ENCODE measurements at regions not wholly inside any gene's neighbourhood (a gene's known extent, or its start where the extent isn't known, plus 50 kb on each side); places are given as distances from the start of the nearest gene placed in this dataset.

GRCh38 chr9:20291201-20291600 is 331.1 kb downstream of the MLLT3 start:
- WGBS, 2 experiments (ENCODE audit: extremely low coverage in 1 of 2, insufficient coverage in 1 of 2, insufficient read length in 1 of 2, insufficient replicate concordance in 2 of 2, low coverage in 1 of 2, low lambda C conversion rate in 2 of 2, missing lambda C conversion rate in 1 of 2), result 93% methylated on average over 2 of the region's 2 CpGs; no CpG with 5 or more reads in 1 of the 2 experiments
- Histone ChIP-seq H3K14ac (ENCODE audit: insufficient read length) (no peak overlapping the region), H4K5ac (ENCODE audit: insufficient read length, low read depth, low read length) (no peak overlapping the region), H3K27me3 (replicated peaks in 1 of 4; ENCODE audit: control insufficient read depth in 3 of 4, extremely low read depth in 1 of 4, insufficient read depth in 3 of 4, low read length in 3 of 4) (no peaks in the 10 kb centered on the region), H3K23me2 (ENCODE audit: low read depth, low read length) (no peaks in the 10 kb centered on the region), H3K23ac (ENCODE audit: insufficient read length) (no peak overlapping the region), H3K36me3 (ENCODE audit: control insufficient read depth in 2 of 4, insufficient read depth in 4 of 4, low read length in 3 of 4) (no peaks in the 10 kb centered on the region), H3K79me1 (ENCODE audit: low read depth, low read length) (no peaks in the 10 kb centered on the region), H3K4me2 (ENCODE audit: insufficient read depth in 1 of 2, low read depth in 2 of 2, low read length in 2 of 2) (no peak overlapping the region), H4K91ac (replicated peaks; ENCODE audit: insufficient read length, low read length) (no peak overlapping the region), H2BK120ac (replicated peaks; ENCODE audit: low read depth, low read length) (no peak overlapping the region), H3K27ac (ENCODE audit: low read depth, low read length) (no peak overlapping the region), H3K79me2 (ENCODE audit: control insufficient read depth in 1 of 2, insufficient read depth in 2 of 2, low read length in 2 of 2) (no peaks in the 10 kb centered on the region), H3K9me3 (ENCODE audit: insufficient read depth in 2 of 2, low read depth in 1 of 2, low read length in 1 of 2) (no peaks in the 10 kb centered on the region), H2BK12ac (ENCODE audit: low read depth, low read length) (no peak overlapping the region), H4K8ac (ENCODE audit: extremely low read depth, insufficient read depth, low read length) (no peak overlapping the region), H2AFZ (ENCODE audit: low read length) (no peak overlapping the region), H3K9ac (replicated peaks in 1 of 4; ENCODE audit: extremely low read depth in 1 of 4, low read depth in 3 of 4, low read length in 3 of 4) (no peak overlapping the region), H2BK15ac (ENCODE audit: low read length) (no peak overlapping the region), H3K4me1 (replicated peaks in 1 of 4; ENCODE audit: control insufficient read depth in 3 of 4, insufficient read depth in 4 of 4, low read length in 3 of 4) (no peaks in the 10 kb centered on the region; a peak in 1 of 7 replicates), H3K4ac (replicated peaks; ENCODE audit: insufficient read length, low read depth, low read length) (no peak overlapping the region), H2AK5ac (ENCODE audit: low read depth, low read length) (no peak overlapping the region), H3K56ac (replicated peaks; ENCODE audit: insufficient read length, low read depth, low read length) (no peak overlapping the region), H3K4me3 (ENCODE audit: extremely low read depth in 1 of 4, insufficient read depth in 2 of 4, low read depth in 3 of 4, low read length in 4 of 4) (no peak overlapping the region), H3K18ac (ENCODE audit: extremely low read depth, low read length) (no peak overlapping the region), H2BK5ac (ENCODE audit: low read depth, low read length) (no peak overlapping the region), H4K20me1 (replicated peaks in 1 of 2; ENCODE audit: control insufficient read depth in 1 of 2, insufficient read depth in 2 of 2, low read length in 2 of 2) (no peaks in the 10 kb centered on the region), H2BK20ac (ENCODE audit: low read length) (no peak overlapping the region)
- FAIRE-seq (no peak), DNase-seq (ENCODE audit: low read depth in 1 of 2, low spot score in 2 of 2) (no peak)
- TF ChIP-seq KDM5A (IDR thresholded peaks at IDR 0.05; ENCODE audit: low read length), result no peak
- no peak for TF ChIP-seq NRF1 (IDR thresholded peaks at IDR 0.05; ENCODE audit: low read depth, low read length)
- TF ChIP-seq RXRA (IDR thresholded peaks at IDR 0.05; ENCODE audit: insufficient read depth, low read depth, low read length), result no peak
- TF ChIP-seq SP2 (IDR thresholded peaks at IDR 0.05; ENCODE audit: low read length), result no peak
- TF ChIP-seq KDM4A (IDR thresholded peaks at IDR 0.05; ENCODE audit: low read depth, low read length, severe bottlenecking), result no peak
- ChIA-PET POLR2A (ENCODE audit: partially characterized antibody) (no interaction called here), CTCF (ENCODE audit: partially characterized antibody) (interaction anchor here (0.6 to 1.4 kb wide), 3 partner anchors 10 to 345 kb away, joined by 3 to 5 read pairs (median 4); no protein-coding TSS in a partner anchor)

All from H1 (cell line).